ENCODE measurements at regions not wholly inside any gene's neighbourhood (a gene's known extent, or its start where the extent isn't known, plus 50 kb on each side); places are given as distances from the start of the nearest gene placed in this dataset.

GRCh38 chr5:60527072-60527471 is 172.9 kb downstream of the DEPDC1B start:
- CTCF ChIA-PET, result no interaction called here
- ATAC-seq (ENCODE audit: low read depth), result no peak
- no peak overlapping the region for H3K14ac ChIP-seq (replicated peaks; ENCODE audit: low read depth, low read length)
- no peak overlapping the region for H4K91ac ChIP-seq (ENCODE audit: insufficient read depth, low read depth, low read length)
- H2AK5ac ChIP-seq (ENCODE audit: low read depth, low read length), result no peak overlapping the region
- peaks cover 2% of the 10 kb centered on the region; the same call in 1 of the 2 replicates for H3K27me3 ChIP-seq (ENCODE audit: control insufficient read depth, insufficient read depth, low read length)
- H3K9me1 ChIP-seq (ENCODE audit: insufficient read depth, low read length), result no peaks in the 10 kb centered on the region
- no peaks in the 10 kb centered on the region for H4K20me1 ChIP-seq (ENCODE audit: insufficient read depth, low read length)
- H2BK5ac ChIP-seq (ENCODE audit: low read depth, low read length, poor library complexity, severe bottlenecking), result no peak overlapping the region
- WGBS, 2 experiments (ENCODE audit: extremely low coverage in 2 of 2, insufficient read length in 1 of 2), result no CpG with 5 or more reads among the region's 5 CpGs
- DNase-seq, result no peak
- BruUV-seq (replicated peaks), result no TSS peak
- H3K4me1 ChIP-seq (ENCODE audit: control insufficient read depth, insufficient read depth, low read length), result peaks cover 4% of the 10 kb centered on the region; the same call in 1 of the 2 replicates
- no peaks in the 10 kb centered on the region for H3K79me1 ChIP-seq (ENCODE audit: low read depth in 1 of 2, low read length in 2 of 2)
- H2BK20ac ChIP-seq (ENCODE audit: low read depth, low read length), result no peak overlapping the region
- H2AK9ac ChIP-seq (replicated peaks; ENCODE audit: low read depth, low read length, poor library complexity), result no peak overlapping the region
- H3K18ac ChIP-seq (ENCODE audit: low read depth, low read length), result no peak overlapping the region
- no peak overlapping the region for H3K23ac ChIP-seq (ENCODE audit: low read depth, low read length)
- no peak overlapping the region for H2BK120ac ChIP-seq (ENCODE audit: low read depth, low read length)
- H3K56ac ChIP-seq (ENCODE audit: extremely low read depth, insufficient read depth, low read length), result no peak overlapping the region
- intact Hi-C loops (cut with micrococcal nuclease), result no loop called here
- no peak overlapping the region for H4K5ac ChIP-seq (ENCODE audit: low read depth, low read length)
- no peak for TF ChIP-seq BHLHE40 (IDR thresholded peaks at IDR 0.05; ENCODE audit: low read depth, low read length)
- TF ChIP-seq USF2 (IDR thresholded peaks at IDR 0.05; ENCODE audit: low read depth, low read length), result no peak
- TF ChIP-seq MAZ (IDR thresholded peaks at IDR 0.05; ENCODE audit: borderline replicate concordance, low read depth, low read length), result no peak
- TF ChIP-seq FOS (IDR thresholded peaks at IDR 0.05; ENCODE audit: low read depth, low read length), result no peak
- no peak for TF ChIP-seq RAD21 (IDR thresholded peaks at IDR 0.05; ENCODE audit: low read length)
- POLR2A ChIA-PET (ENCODE audit: unreplicated experiment), result no interaction called here
- dilution Hi-C loops (cut with HindIII; ENCODE audit: low sequenced_read_pairs, unreplicated experiment), result no loop called here
- H2BK15ac ChIP-seq (ENCODE audit: low read depth, low read length), result no peak overlapping the region
- no peaks in the 10 kb centered on the region for H3K9me3 ChIP-seq (ENCODE audit: control insufficient read depth, insufficient read depth, low read length)
- in situ Hi-C loops (cut with MboI; ENCODE audit: low sequenced_read_pairs), result no loop called here
- no peak overlapping the region for H3K27ac ChIP-seq (ENCODE audit: insufficient read depth, low read length)
- H3K36me3 ChIP-seq (ENCODE audit: control insufficient read depth, insufficient read depth, low read length), result no peaks in the 10 kb centered on the region
- H4K8ac ChIP-seq (ENCODE audit: low read depth in 2 of 2, low read length in 2 of 2), result no peak overlapping the region
- H3K4me2 ChIP-seq (ENCODE audit: low read depth, low read length), result no peak overlapping the region
- no peak overlapping the region for H3K4me3 ChIP-seq (ENCODE audit: insufficient read depth, low read depth, low read length)
- no peak overlapping the region for H2AFZ ChIP-seq (replicated peaks; ENCODE audit: low read length, poor library complexity)
- H3K4ac ChIP-seq (ENCODE audit: low read depth, low read length), result no peak overlapping the region
- H3K9ac ChIP-seq (ENCODE audit: low read depth, low read length), result no peak overlapping the region
